ENCODE measurements at regions not wholly inside any gene's neighbourhood (a gene's known extent, or its start where the extent isn't known, plus 50 kb on each side); places are given as distances from the start of the nearest gene placed in this dataset.

DNA sequence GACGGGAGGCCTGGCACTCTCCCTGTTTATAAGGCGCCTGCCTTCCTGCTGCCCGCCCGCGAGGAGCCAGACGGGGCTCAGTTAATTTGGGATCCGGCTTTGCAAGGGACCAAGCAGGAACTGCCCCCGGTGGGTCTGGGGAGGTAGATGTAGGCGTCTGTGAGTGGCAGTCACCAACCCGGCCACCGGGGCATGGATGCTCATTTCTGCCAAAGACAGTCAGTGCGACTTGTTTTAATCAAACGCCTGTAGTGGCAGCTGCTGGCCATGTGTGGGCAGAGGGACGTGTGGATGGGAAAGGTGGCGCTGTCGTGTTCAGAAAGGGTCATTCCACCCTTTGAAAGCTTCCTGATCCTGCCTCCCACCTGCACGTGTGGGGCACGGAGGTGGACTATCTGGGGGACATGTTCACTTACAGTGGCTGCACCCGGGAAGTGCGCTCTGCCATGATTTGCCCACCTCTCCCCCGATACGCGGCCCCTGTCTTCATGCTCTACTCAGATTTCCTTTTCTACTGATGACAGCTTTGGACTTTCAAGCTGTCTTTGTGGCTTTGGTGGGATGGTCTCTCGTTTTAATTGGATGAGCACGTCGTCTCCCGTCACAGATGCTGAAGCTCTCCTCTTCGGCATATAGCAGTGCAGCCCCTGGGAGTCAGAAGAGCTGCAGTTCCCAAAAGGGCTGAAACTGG is 60.3 kb upstream of the CIBAR2 start:
- BruUV-seq (replicated peaks): no TSS peak
- peak overlapping the region; percentile 92 for H3K56ac ChIP-seq (ENCODE audit: extremely low read depth, insufficient read depth, low read length)
- peak overlapping the region; percentile 99 for H2AK5ac ChIP-seq (ENCODE audit: low read depth, low read length)
- H2BK20ac ChIP-seq (ENCODE audit: low read depth, low read length): peak overlapping the region; percentile 90
- H4K5ac ChIP-seq (ENCODE audit: low read depth, low read length): peak overlapping the region; percentile 28; the same call in 1 of the 2 replicates
- peaks cover 0 to 77% of the 10 kb centered on the region in 2 experiments; a peak in 3 of 4 replicates for H3K79me1 ChIP-seq (ENCODE audit: low read depth in 1 of 2, low read length in 2 of 2)
- ChIA-PET POLR2A (ENCODE audit: unreplicated experiment) (no interaction called here), CTCF (interaction anchor here (0.5 to 3.2 kb wide), 10 partner anchors 10 to 437 kb away, joined by 3 to 13 read pairs (median 4); no protein-coding TSS in a partner anchor)
- peak overlapping the region; percentile 85 for H2AFZ ChIP-seq (replicated peaks; ENCODE audit: low read length, poor library complexity)
- H3K9me3 ChIP-seq (ENCODE audit: control insufficient read depth, insufficient read depth, low read length): no peaks in the 10 kb centered on the region
- H3K4me2 ChIP-seq (ENCODE audit: low read depth, low read length): peak overlapping the region; percentile 85
- H2AK9ac ChIP-seq (replicated peaks; ENCODE audit: low read depth, low read length, poor library complexity): peak overlapping the region; percentile 97
- H4K8ac ChIP-seq (ENCODE audit: low read depth in 2 of 2, low read length in 2 of 2): peak overlapping the region; percentile 44 to 89
- H3K23ac ChIP-seq (ENCODE audit: low read depth, low read length): peak overlapping the region; percentile 100
- peak overlapping the region; percentile 99 for H3K14ac ChIP-seq (replicated peaks; ENCODE audit: low read depth, low read length)
- 0% methylated on average over 12 of the region's 28 CpGs; no CpG with 5 or more reads in 1 of the 2 experiments for WGBS, 2 experiments (ENCODE audit: extremely low coverage in 2 of 2, insufficient read length in 1 of 2)
- H3K9ac ChIP-seq (ENCODE audit: low read depth, low read length): peak overlapping the region; percentile 84
- H3K18ac ChIP-seq (ENCODE audit: low read depth, low read length): peak overlapping the region; percentile 79
- peaks cover 46% of the 10 kb centered on the region for H3K4me1 ChIP-seq (ENCODE audit: control insufficient read depth, insufficient read depth, low read length)
- H3K9me1 ChIP-seq (ENCODE audit: insufficient read depth, low read length): 0 out of 2 replicates have a peak, but pooled peaks cover 3% of the 10 kb centered on the region
- H4K20me1 ChIP-seq (ENCODE audit: insufficient read depth, low read length): peaks cover 47% of the 10 kb centered on the region
- in situ Hi-C loops (cut with MboI; ENCODE audit: low sequenced_read_pairs) (no loop called here), intact Hi-C loops (cut with micrococcal nuclease) (loop anchor here (1.0 to 5.0 kb wide), 4 partner anchors 32 to 64 kb away; no protein-coding TSS in a partner anchor), dilution Hi-C loops (cut with HindIII; ENCODE audit: low sequenced_read_pairs, unreplicated experiment) (no loop called here)
- H3K27me3 ChIP-seq (ENCODE audit: control insufficient read depth, insufficient read depth, low read length): no peaks in the 10 kb centered on the region
- peak overlapping the region; percentile 51 for H3K4me3 ChIP-seq (ENCODE audit: insufficient read depth, low read depth, low read length)
- ATAC-seq (ENCODE audit: low read depth) (no peak), DNase-seq (peak; percentile 53)
- peak overlapping the region; percentile 90 for H4K91ac ChIP-seq (ENCODE audit: insufficient read depth, low read depth, low read length)
- peak overlapping the region; percentile 75; the same call in 2 of the 3 replicates for H2BK15ac ChIP-seq (ENCODE audit: low read depth, low read length)
- H2BK120ac ChIP-seq (ENCODE audit: low read depth, low read length): peak overlapping the region; percentile 93
- peak overlapping the region; percentile 88 for H2BK5ac ChIP-seq (ENCODE audit: low read depth, low read length, poor library complexity, severe bottlenecking)
- peak overlapping the region; percentile 89 for H3K4ac ChIP-seq (ENCODE audit: low read depth, low read length)
- H3K27ac ChIP-seq (ENCODE audit: insufficient read depth, low read length): peak overlapping the region; percentile 74
- peaks cover 4% of the 10 kb centered on the region; the same call in 1 of the 2 replicates for H3K36me3 ChIP-seq (ENCODE audit: control insufficient read depth, insufficient read depth, low read length)
- TF ChIP-seq FOS (IDR thresholded peaks at IDR 0.05; ENCODE audit: low read depth, low read length) (no peak), RAD21 (IDR thresholded peaks at IDR 0.05; ENCODE audit: low read length) (peak; percentile 29), MAZ (IDR thresholded peaks at IDR 0.05; ENCODE audit: borderline replicate concordance, low read depth, low read length) (no peak), POLR2A (IDR thresholded peaks at IDR 0.05; ENCODE audit: low read depth, low read length) (no peak; the same call in 1 of the 2 replicates), RFX5 (IDR thresholded peaks at IDR 0.05; ENCODE audit: low read depth, low read length) (no peak), CEBPB (IDR thresholded peaks at IDR 0.05; ENCODE audit: low read depth, low read length) (no peak), RCOR1 (IDR thresholded peaks at IDR 0.05; ENCODE audit: insufficient replicate concordance, low read length) (no peak), BHLHE40 (IDR thresholded peaks at IDR 0.05; ENCODE audit: low read depth, low read length) (peak; percentile 62), CHD1 (IDR thresholded peaks at IDR 0.05; ENCODE audit: low read depth, low read length) (no peak), MXI1 (IDR thresholded peaks at IDR 0.05; ENCODE audit: borderline replicate concordance, low read depth, low read length) (peak; percentile 67; the same call in 1 of the 2 replicates), NFE2L2 (IDR thresholded peaks at IDR 0.05; ENCODE audit: low read depth, low read length) (no peak), MAFK (IDR thresholded peaks at IDR 0.05; ENCODE audit: low read depth, low read length) (no peak), SMC3 (IDR thresholded peaks at IDR 0.05; ENCODE audit: low read depth, low read length) (peak; percentile 20; the same call in 1 of the 2 replicates)
- TF ChIP-seq, protein P1, sequence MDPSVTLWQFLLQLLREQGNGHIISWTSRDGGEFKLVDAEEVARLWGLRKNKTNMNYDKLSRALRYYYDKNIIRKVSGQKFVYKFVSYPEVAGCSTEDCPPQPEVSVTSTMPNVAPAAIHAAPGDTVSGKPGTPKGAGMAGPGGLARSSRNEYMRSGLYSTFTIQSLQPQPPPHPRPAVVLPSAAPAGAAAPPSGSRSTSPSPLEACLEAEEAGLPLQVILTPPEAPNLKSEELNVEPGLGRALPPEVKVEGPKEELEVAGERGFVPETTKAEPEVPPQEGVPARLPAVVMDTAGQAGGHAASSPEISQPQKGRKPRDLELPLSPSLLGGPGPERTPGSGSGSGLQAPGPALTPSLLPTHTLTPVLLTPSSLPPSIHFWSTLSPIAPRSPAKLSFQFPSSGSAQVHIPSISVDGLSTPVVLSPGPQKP (IDR thresholded peaks at IDR 0.05; ENCODE audit: borderline replicate concordance, low read depth, low read length): no peak
- TF ChIP-seq, protein P2, sequence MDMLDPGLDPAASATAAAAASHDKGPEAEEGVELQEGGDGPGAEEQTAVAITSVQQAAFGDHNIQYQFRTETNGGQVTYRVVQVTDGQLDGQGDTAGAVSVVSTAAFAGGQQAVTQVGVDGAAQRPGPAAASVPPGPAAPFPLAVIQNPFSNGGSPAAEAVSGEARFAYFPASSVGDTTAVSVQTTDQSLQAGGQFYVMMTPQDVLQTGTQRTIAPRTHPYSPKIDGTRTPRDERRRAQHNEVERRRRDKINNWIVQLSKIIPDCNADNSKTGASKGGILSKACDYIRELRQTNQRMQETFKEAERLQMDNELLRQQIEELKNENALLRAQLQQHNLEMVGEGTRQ (IDR thresholded peaks at IDR 0.05; ENCODE audit: low read depth, low read length): no peak

Data from IMR-90 (cell line).